ENCODE measurements at regions not wholly inside any gene's neighbourhood (a gene's known extent, or its start where the extent isn't known, plus 50 kb on each side); places are given as distances from the start of the nearest gene placed in this dataset.
"Not testable (repeated sequence)": the region's sequence is repeated elsewhere in the genome, so short reads cannot be mapped to it uniquely, and the experiment has no call there.

GRCh38 chr20:4344670-4345069, 95.6 kb upstream of the ADRA1D start:
- no peak for DNase-seq (ENCODE audit: low read depth)

- DNase-seq (ENCODE audit: low read depth), result peak; percentile 6
Observed at GRCh38 chr20:4342609-4343008, 93.5 kb upstream of the ADRA1D start.

GRCh38 chr20:4341804-4342485, 92.9 kb upstream of the ADRA1D start:
- peak; percentile 60 for DNase-seq (ENCODE audit: low read depth)

- no peak for DNase-seq (ENCODE audit: low read depth)
Observed at GRCh38 chr20:4335722-4336121, 86.6 kb upstream of the ADRA1D start.

GRCh38 chr20:4332121-4332860, 83.2 kb upstream of the ADRA1D start:
- DNase-seq (ENCODE audit: low read depth), result no peak

- DNase-seq (ENCODE audit: low read depth), result no peak
Observed at GRCh38 chr20:4330011-4330410, 80.9 kb upstream of the ADRA1D start.

- no peak for DNase-seq (ENCODE audit: low read depth)
Observed at GRCh38 chr20:4329232-4329631, 80.1 kb upstream of the ADRA1D start.

- no peak for DNase-seq (ENCODE audit: low read depth)
Observed at GRCh38 chr20:4328541-4328940, 79.5 kb upstream of the ADRA1D start.

- DNase-seq (ENCODE audit: low read depth), result no peak
Observed at GRCh38 chr20:4327956-4328355, 78.9 kb upstream of the ADRA1D start.

GRCh38 chr20:4326195-4327065, 77.3 kb upstream of the ADRA1D start:
- DNase-seq (ENCODE audit: low read depth), result no peak

GRCh38 chr20:4325548-4326187, 76.6 kb upstream of the ADRA1D start:
- DNase-seq (ENCODE audit: low read depth), result no peak

- no peak for DNase-seq (ENCODE audit: low read depth)
Observed at GRCh38 chr20:4324611-4325243, 75.6 kb upstream of the ADRA1D start.

- no peak for DNase-seq (ENCODE audit: low read depth)
Observed at GRCh38 chr20:4322499-4322898, 73.4 kb upstream of the ADRA1D start.

GRCh38 chr20:4320291-4320690, 71.2 kb upstream of the ADRA1D start:
- no peak for DNase-seq (ENCODE audit: low read depth)

- no peak for DNase-seq (ENCODE audit: low read depth)
Observed at GRCh38 chr20:4318891-4319290, 69.8 kb upstream of the ADRA1D start.

GRCh38 chr20:4310616-4311015, 61.5 kb upstream of the ADRA1D start:
- not testable (repeated sequence) for DNase-seq (ENCODE audit: low read depth)

- DNase-seq (ENCODE audit: low read depth), result no peak
Observed at GRCh38 chr20:4306206-4306605, 57.1 kb upstream of the ADRA1D start.

GRCh38 chr20:4305091-4305490, 56.0 kb upstream of the ADRA1D start:
- DNase-seq (ENCODE audit: low read depth), result no peak

- no peak for DNase-seq (ENCODE audit: low read depth)
Observed at GRCh38 chr20:4304601-4305000, 55.5 kb upstream of the ADRA1D start.

GRCh38 chr20:4303136-4303535, 54.0 kb upstream of the ADRA1D start:
- DNase-seq (ENCODE audit: low read depth), result no peak

GRCh38 chr20:4300921-4301320, 51.8 kb upstream of the ADRA1D start:
- no peak for DNase-seq (ENCODE audit: low read depth)

GRCh38 chr20:4300401-4300800, 51.3 kb upstream of the ADRA1D start:
- no peak for DNase-seq (ENCODE audit: low read depth)
